Activated naive CD4-positive, alpha-beta T cell treated with anti-CD3 and anti-CD28 coated beads, Interleukin-2, amount 50 U/mL, for 24 hours (primary cell): ENCODE measurements at regions not wholly inside any gene's neighbourhood (a gene's known extent, or its start where the extent isn't known, plus 50 kb on each side); places are given as distances from the start of the nearest gene placed in this dataset.
"Not testable (repeated sequence)": the region's sequence is repeated elsewhere in the genome, so short reads cannot be mapped to it uniquely, and the experiment has no call there.

Source experiments
- H3K27ac Mint-ChIP-seq: one replicate; pipeline ENCODE4 v1.8.0; 2021; ENCODE audit warnings: mild to moderate bottlenecking, mixed read lengths
- H3K27me3 Mint-ChIP-seq: one replicate; pipeline ENCODE4 v1.8.0; 2021; ENCODE audit warnings: mixed read lengths
- H3K36me3 Mint-ChIP-seq: one replicate; pipeline ENCODE4 v1.8.0; 2021; ENCODE audit warnings: mixed read lengths
- H3K4me1 Mint-ChIP-seq: one replicate; pipeline ENCODE4 v1.8.0; 2021; ENCODE audit warnings: mixed read lengths
- H3K4me3 Mint-ChIP-seq: one replicate; pipeline ENCODE4 v1.8.0; 2021; ENCODE audit warnings: mild to moderate bottlenecking, mixed read lengths
- H3K9me3 Mint-ChIP-seq: one replicate; pipeline ENCODE4 v1.8.0; 2021; ENCODE audit warnings: mixed read lengths

DNA sequence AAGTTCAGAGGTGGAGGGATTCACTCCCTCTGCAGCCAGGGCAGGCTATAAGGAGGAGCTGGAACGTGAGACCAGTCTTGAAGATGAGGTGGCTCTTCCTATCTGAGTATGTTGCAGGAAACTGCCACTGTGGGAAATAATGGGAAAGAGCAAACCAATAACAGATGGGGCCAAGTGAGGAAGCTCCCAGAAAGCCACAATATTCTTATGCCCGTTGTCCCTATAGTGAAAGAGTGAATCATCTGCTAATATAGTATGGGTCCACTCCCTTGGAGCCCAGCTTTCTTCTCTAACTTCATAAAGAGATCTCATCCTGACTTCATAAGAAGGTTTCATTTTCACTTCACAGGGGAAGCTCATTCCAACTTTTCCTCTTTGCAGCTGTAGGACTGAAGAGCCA, 206.4 kb downstream of the BLID start:
- Mint-ChIP-seq H3K27me3 (peaks cover 16% of the 10 kb centered on the region), H3K36me3 (no peaks in the 10 kb centered on the region), H3K4me1 (no peaks in the 10 kb centered on the region), H3K27ac (no peak overlapping the region), H3K9me3 (no peaks in the 10 kb centered on the region), H3K4me3 (no peak overlapping the region)

- Mint-ChIP-seq H3K27me3 (peaks cover 19% of the 10 kb centered on the region), H3K9me3 (no peaks in the 10 kb centered on the region), H3K4me1 (no peaks in the 10 kb centered on the region), H3K27ac (no peak overlapping the region), H3K4me3 (no peak overlapping the region), H3K36me3 (no peaks in the 10 kb centered on the region)
Observed at GRCh38 chr11:121907379-121907778, 208.6 kb downstream of the BLID start.

GRCh38 chr11:121904148-121904547, 211.9 kb downstream of the BLID start:
- peaks cover 12% of the 10 kb centered on the region for H3K27me3 Mint-ChIP-seq
- no peaks in the 10 kb centered on the region for H3K9me3 Mint-ChIP-seq
- H3K27ac Mint-ChIP-seq, result no peak overlapping the region
- H3K36me3 Mint-ChIP-seq, result no peaks in the 10 kb centered on the region
- no peaks in the 10 kb centered on the region for H3K4me1 Mint-ChIP-seq
- H3K4me3 Mint-ChIP-seq, result no peak overlapping the region

GRCh38 chr11:121901886-121902285, 214.1 kb downstream of the BLID start:
- Mint-ChIP-seq H3K36me3 (no peaks in the 10 kb centered on the region), H3K27me3 (peaks cover 14% of the 10 kb centered on the region), H3K27ac (no peak overlapping the region), H3K9me3 (no peaks in the 10 kb centered on the region), H3K4me1 (no peaks in the 10 kb centered on the region), H3K4me3 (no peak overlapping the region)

DNA sequence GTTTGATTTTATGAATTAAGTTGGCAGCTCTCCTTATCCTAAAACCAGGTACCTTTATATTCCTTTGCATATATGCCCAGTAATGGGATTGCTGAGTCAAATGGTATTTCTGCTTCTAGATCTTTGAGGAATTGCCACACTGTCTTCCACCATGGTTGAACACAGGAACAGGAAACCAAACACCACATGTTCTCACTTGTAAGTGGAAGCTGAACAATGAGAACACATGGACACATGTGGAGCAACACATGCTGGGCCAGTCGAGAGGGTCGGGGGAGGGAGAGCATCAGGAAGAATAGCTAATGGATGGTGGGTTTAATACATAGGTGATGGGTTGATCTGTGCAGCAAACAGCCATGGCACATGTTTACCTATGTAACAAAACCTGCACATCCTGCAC, 214.6 kb downstream of the BLID start:
- H3K4me3 Mint-ChIP-seq, H3K36me3 Mint-ChIP-seq, H3K9me3 Mint-ChIP-seq, H3K4me1 Mint-ChIP-seq, H3K27ac Mint-ChIP-seq: not testable (repeated sequence)
- peaks cover 14% of the 10 kb centered on the region for H3K27me3 Mint-ChIP-seq

- Mint-ChIP-seq H3K4me1 (no peaks in the 10 kb centered on the region), H3K36me3 (no peaks in the 10 kb centered on the region), H3K27ac (no peak overlapping the region), H3K9me3 (no peaks in the 10 kb centered on the region), H3K4me3 (no peak overlapping the region), H3K27me3 (peaks cover 9% of the 10 kb centered on the region)
Observed at GRCh38 chr11:121899520-121899919, 216.5 kb downstream of the BLID start.

DNA sequence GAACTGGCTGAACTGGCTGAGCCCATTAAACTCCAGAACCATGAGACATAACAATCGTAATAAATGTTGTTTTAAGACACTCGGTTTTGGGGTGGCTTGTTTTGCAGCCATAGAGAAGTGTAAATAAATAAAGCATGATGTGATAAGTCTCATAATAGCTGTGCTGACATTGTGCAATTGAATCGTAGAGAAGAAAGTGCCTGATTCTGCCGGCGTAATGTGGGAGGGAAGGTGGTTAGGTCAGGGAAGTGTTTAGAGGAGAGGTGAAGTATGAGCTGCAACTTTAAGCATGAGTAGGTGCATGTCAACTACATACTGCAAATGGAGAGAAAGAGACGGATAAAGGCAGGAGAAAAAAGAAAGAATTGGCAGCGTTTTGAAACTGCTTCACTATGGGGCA, 217.1 kb downstream of the BLID start:
- Mint-ChIP-seq H3K4me1 (no peaks in the 10 kb centered on the region), H3K36me3 (no peaks in the 10 kb centered on the region), H3K27ac (no peak overlapping the region), H3K27me3 (peaks cover 7% of the 10 kb centered on the region), H3K4me3 (no peak overlapping the region), H3K9me3 (no peaks in the 10 kb centered on the region)

- Mint-ChIP-seq H3K27me3 (peaks cover 10% of the 10 kb centered on the region), H3K36me3 (no peaks in the 10 kb centered on the region), H3K4me3 (no peak overlapping the region), H3K27ac (no peak overlapping the region), H3K4me1 (no peaks in the 10 kb centered on the region), H3K9me3 (no peaks in the 10 kb centered on the region)
Observed at GRCh38 chr11:121895919-121896318, 220.1 kb downstream of the BLID start.

DNA sequence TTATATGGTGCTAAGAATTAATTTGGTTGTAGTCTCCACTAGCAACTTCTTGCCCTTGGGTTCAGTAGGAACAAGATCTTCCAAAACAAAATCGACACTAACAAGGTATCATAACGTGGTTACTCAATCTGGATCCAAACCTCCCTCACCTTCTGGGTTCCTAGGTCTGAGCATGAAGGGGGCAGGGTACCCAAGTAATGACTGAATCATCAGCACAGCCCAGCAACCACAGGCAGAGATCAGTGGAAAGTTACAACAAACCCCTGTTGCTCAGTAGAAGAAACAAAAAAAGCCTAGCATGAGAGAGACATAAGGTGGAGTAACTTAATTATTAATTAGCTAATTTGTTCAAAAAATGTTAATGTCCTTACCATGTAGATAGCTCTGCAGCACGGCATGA, 221.4 kb downstream of the BLID start:
- H3K4me3 Mint-ChIP-seq, result no peak overlapping the region
- H3K27ac Mint-ChIP-seq, result no peak overlapping the region
- H3K4me1 Mint-ChIP-seq, result no peaks in the 10 kb centered on the region
- H3K27me3 Mint-ChIP-seq, result peaks cover 10% of the 10 kb centered on the region
- no peaks in the 10 kb centered on the region for H3K9me3 Mint-ChIP-seq
- H3K36me3 Mint-ChIP-seq, result no peaks in the 10 kb centered on the region

DNA sequence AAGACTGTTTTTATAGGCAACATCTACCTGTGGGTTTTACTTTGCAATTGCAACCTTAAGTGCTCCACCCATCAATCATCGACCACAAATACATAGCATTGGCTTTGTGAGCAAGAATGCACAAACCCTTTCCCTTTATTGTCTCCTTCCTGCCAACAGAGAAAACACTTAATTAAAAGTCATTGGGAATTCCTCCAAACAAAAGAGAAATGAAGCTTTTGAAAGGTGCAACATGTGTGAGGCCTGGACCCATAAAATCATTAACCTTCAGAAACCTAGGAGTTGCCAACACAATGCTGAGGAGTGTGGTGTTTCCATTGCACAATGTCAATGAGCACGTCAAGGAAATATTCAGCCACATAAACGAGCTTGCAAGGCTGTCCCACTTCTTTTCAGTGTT, 223.2 kb downstream of the BLID start:
- no peak overlapping the region for H3K27ac Mint-ChIP-seq
- peaks cover 6% of the 10 kb centered on the region for H3K27me3 Mint-ChIP-seq
- no peaks in the 10 kb centered on the region for H3K36me3 Mint-ChIP-seq
- H3K4me3 Mint-ChIP-seq, result no peak overlapping the region
- no peaks in the 10 kb centered on the region for H3K4me1 Mint-ChIP-seq
- no peaks in the 10 kb centered on the region for H3K9me3 Mint-ChIP-seq

DNA sequence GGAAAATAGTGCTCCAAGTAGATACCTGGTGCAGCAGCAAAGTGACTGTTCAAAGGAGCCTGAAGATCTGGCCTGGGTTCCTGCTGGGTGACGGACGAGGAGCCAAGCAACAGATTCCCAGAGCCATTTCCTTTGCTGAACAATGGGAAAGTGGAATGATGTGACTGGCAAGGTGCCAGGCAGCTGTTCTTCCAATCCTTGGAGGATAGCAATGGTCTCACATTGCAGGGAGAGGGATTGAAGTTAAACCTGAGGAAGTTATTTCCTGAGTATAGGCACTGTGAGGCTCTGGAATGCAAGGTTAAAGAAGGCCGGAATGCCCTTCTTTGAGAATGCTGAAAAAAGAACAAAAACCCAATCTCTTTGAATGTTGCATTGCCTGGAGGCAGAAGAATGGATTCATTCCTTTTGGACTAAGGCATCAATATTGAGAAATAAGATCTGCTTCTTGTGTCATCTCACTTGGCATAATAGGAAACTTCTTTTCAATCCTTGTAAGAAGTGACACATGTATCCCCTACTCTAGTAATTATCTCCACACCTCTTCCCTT, 223.8 kb downstream of the BLID start:
- Mint-ChIP-seq H3K27me3 (peaks cover 3% of the 10 kb centered on the region), H3K27ac (no peak overlapping the region), H3K4me3 (no peak overlapping the region), H3K36me3 (no peaks in the 10 kb centered on the region), H3K9me3 (no peaks in the 10 kb centered on the region), H3K4me1 (no peaks in the 10 kb centered on the region)

- Mint-ChIP-seq H3K27me3 (peaks cover 3% of the 10 kb centered on the region), H3K36me3 (no peaks in the 10 kb centered on the region), H3K4me3 (no peak overlapping the region), H3K27ac (no peak overlapping the region), H3K4me1 (no peaks in the 10 kb centered on the region), H3K9me3 (no peaks in the 10 kb centered on the region)
Observed at GRCh38 chr11:121890946-121891515, 225.0 kb downstream of the BLID start.

DNA sequence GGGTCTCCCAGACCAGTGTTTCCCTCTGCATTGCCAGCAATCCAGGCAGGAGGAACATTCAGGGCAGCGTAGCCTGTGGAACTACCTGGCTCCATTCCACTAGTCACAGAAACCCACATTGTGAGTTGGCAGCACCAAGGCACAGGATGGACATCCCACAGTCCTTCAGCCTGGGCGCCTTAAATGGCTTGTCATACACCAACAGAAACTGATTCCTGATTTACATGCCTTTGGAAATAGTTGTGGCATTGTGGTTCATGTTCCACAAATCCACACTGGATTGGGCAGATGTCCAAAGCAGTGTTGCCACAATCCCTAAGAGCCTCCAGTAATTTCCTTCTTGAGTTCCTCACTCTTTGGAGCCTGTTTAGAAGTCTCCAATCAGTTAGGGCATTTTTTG, 225.6 kb downstream of the BLID start:
- peaks cover 3% of the 10 kb centered on the region for H3K27me3 Mint-ChIP-seq
- no peak overlapping the region for H3K27ac Mint-ChIP-seq
- H3K4me1 Mint-ChIP-seq, result no peaks in the 10 kb centered on the region
- no peak overlapping the region for H3K4me3 Mint-ChIP-seq
- no peaks in the 10 kb centered on the region for H3K9me3 Mint-ChIP-seq
- H3K36me3 Mint-ChIP-seq, result no peaks in the 10 kb centered on the region

DNA sequence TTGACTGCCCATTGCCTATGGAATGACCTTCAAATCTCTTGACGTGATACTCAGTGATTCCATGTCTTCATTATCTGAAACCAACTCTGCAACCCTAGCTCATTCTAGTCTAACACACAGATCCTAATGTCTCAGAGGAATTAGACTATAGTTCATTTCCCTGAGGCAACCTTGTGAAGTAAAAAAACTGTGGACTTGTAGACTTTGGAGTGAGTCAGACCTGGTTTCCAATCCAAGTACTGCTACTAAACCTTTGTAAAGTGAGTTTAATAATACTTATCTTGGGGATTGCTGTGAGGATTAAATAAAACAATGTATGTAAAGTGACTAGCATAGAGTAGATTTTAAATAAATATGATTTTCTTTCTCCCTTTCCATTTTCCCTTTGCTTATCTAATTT, 226.1 kb downstream of the BLID start:
- H3K9me3 Mint-ChIP-seq, result no peaks in the 10 kb centered on the region
- H3K4me1 Mint-ChIP-seq, result no peaks in the 10 kb centered on the region

GRCh38 chr11:121889186-121889585, 226.8 kb downstream of the BLID start:
- Mint-ChIP-seq H3K36me3 (no peaks in the 10 kb centered on the region), H3K27ac (no peak overlapping the region), H3K4me3 (no peak overlapping the region), H3K4me1 (no peaks in the 10 kb centered on the region), H3K27me3 (peaks cover 3% of the 10 kb centered on the region), H3K9me3 (no peaks in the 10 kb centered on the region)

More for the DNA sequence above, 226.1 kb downstream of the BLID start:
- H3K4me3 Mint-ChIP-seq, result no peak overlapping the region
- peaks cover 3% of the 10 kb centered on the region for H3K27me3 Mint-ChIP-seq
- H3K36me3 Mint-ChIP-seq, result no peaks in the 10 kb centered on the region
- no peak overlapping the region for H3K27ac Mint-ChIP-seq

DNA sequence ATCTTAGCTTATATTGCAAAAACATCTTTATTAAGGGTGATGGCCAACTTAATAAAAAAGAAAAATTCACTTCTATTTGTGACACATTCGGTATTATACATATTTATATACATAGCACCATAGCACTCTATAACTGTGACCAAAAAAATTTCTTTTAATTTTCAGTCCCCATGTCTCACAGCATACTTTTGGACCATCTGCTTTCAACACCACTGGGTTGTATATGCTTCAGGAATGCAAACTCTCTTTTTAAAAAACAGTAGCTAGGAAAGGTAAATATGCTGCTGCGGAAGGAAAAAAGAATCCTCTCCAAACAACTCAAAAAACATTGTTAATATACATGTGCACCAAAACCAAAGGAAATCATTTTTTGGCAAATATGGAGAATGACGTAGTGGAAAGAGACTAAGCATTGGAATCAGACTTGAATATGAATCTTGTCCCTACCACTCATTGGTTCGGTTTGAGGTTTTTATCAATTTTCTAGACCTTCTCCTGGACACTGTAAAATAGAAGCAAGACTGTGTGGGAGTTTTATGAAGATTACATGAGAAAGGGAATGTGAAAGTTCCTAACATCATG, 227.9 kb downstream of the BLID start:
- Mint-ChIP-seq H3K4me1 (no peaks in the 10 kb centered on the region), H3K4me3 (no peak overlapping the region)

GRCh38 chr11:121887569-121887968, 228.4 kb downstream of the BLID start:
- H3K4me3 Mint-ChIP-seq, result no peak overlapping the region
- H3K4me1 Mint-ChIP-seq, result no peaks in the 10 kb centered on the region
- H3K36me3 Mint-ChIP-seq, result no peaks in the 10 kb centered on the region
- no peak overlapping the region for H3K27ac Mint-ChIP-seq
- no peaks in the 10 kb centered on the region for H3K9me3 Mint-ChIP-seq
- H3K27me3 Mint-ChIP-seq, result no peaks in the 10 kb centered on the region

More for the DNA sequence above, 227.9 kb downstream of the BLID start:
- Mint-ChIP-seq H3K9me3 (no peaks in the 10 kb centered on the region), H3K27ac (no peak overlapping the region), H3K27me3 (no peaks in the 10 kb centered on the region), H3K36me3 (no peaks in the 10 kb centered on the region)
